K562 (cell line): ENCODE measurements at regions not wholly inside any gene's neighbourhood (a gene's known extent, or its start where the extent isn't known, plus 50 kb on each side); places are given as distances from the start of the nearest gene placed in this dataset.

Experiments
- ATAC-seq: fragments of 200-7000 bp; cut with Tn5 transposase; 3 replicates; pipeline ENCODE4 v1.9.1; 2020; ENCODE audit warnings: moderate library complexity
- BruUV-seq: library from RNA; stranded (reverse); fragments of 400-500 nt; replicated peaks from 2 replicates; lab custom pipeline; 2021; lab: Mats Ljungman, UMichigan
- CTCF ChIA-PET: fragments of 300-600 bp; formaldehyde crosslinking; extraction: SDS; loops from one replicate; lab custom pipeline; 2021; ENCODE audit warnings: low intra/inter-chr PET ratio; lab: Yijun Ruan, JAX
- POLR2A ChIA-PET: fragments of 300-600, 350-650 bp; sonication (Branson Sonifier 250); formaldehyde crosslinking; extraction: SDS; loops from one replicate; lab custom pipeline; 2021; ENCODE audit warnings: antibody characterized with exemption, inconsistent platforms; lab: Yijun Ruan, JAX
- DNase-seq, 4 experiments: peaks; one replicate each; pipeline versions ENCODE4 v3.0.0 to v3.0.0-alpha.2; 2011 to 2018; ENCODE audit warnings: low spot score in 3 of 4, mixed read lengths in 3 of 4; ENCODE audit errors: extremely low read depth in 1 of 4
- FAIRE-seq: peaks from 2 replicates; lab custom pipeline; 2011; peaks lifted over from hg19 to GRCh38; lab: Jason Lieb, UNC
- H2AFZ ChIP-seq: 2 replicates; pipeline ENCODE4 v1.6.0; 2011; ENCODE audit warnings: low read depth, low read length, control low read depth, inconsistent platforms
- H3K27ac ChIP-seq: fragments of 200-600 bp; 3 replicates; pipeline ENCODE4 v1.8.0; 2011; ENCODE audit warnings: low read depth, mild to moderate bottlenecking, control low read depth, inconsistent platforms, low read length, moderate library complexity, mixed read lengths; ENCODE audit errors: extremely low read depth
- H3K27me3 ChIP-seq, 2 experiments: fragments of 300-600 bp in 1 of 2; 2 replicates in 1 of 2; 3 replicates in 1 of 2; pipeline versions ENCODE4 v1.6.0 to v1.8.0; 2011; ENCODE audit warnings: inconsistent platforms in 2 of 2, low read length in 2 of 2, mild to moderate bottlenecking in 1 of 2, mixed read lengths in 1 of 2, moderate library complexity in 1 of 2; ENCODE audit not compliant: control insufficient read depth in 2 of 2, insufficient read depth in 2 of 2
- H3K36me3 ChIP-seq: fragments of 300-600 bp; 3 replicates; pipeline ENCODE4 v1.8.0; 2011; ENCODE audit warnings: mild to moderate bottlenecking, low read length, inconsistent platforms; ENCODE audit not compliant: control insufficient read depth, insufficient read depth
- H3K4me1 ChIP-seq, 2 experiments: fragments of 200-600 bp in 1 of 2; replicated peaks in 1 of 2; 2 replicates in 1 of 2; 3 replicates in 1 of 2; pipeline versions ENCODE4 v1.5.1 to v1.8.0; 2011; ENCODE audit warnings: inconsistent platforms in 2 of 2, low read length in 2 of 2, mild to moderate bottlenecking in 1 of 2, mixed read lengths in 1 of 2, moderate library complexity in 1 of 2; ENCODE audit not compliant: control insufficient read depth in 2 of 2, insufficient read depth in 2 of 2
- H3K4me2 ChIP-seq: 2 replicates; pipeline ENCODE4 v1.6.1; 2011; ENCODE audit warnings: low read length, control low read depth, inconsistent platforms, mixed read lengths; ENCODE audit not compliant: insufficient read depth
- H3K4me3 ChIP-seq: fragments of 200-600 bp; sonication (generic), shearing (Covaris generic); 2 replicates; pipeline ENCODE4 v1.5.1; 2016; ENCODE audit warnings: control low read depth, inconsistent platforms
- H3K79me2 ChIP-seq: fragments of 200-600 bp; 3 replicates; pipeline ENCODE4 v1.8.0; 2011; ENCODE audit warnings: low read length, inconsistent platforms; ENCODE audit not compliant: control insufficient read depth, insufficient read depth
- H3K9ac ChIP-seq, 2 experiments: 2 replicates each; pipeline versions ENCODE4 v1.6.0 to v1.6.1; 2011; ENCODE audit warnings: low read depth in 2 of 2, low read length in 2 of 2, control low read depth in 1 of 2, inconsistent platforms in 1 of 2, mild to moderate bottlenecking in 1 of 2, mixed read lengths in 1 of 2; ENCODE audit not compliant: insufficient read depth in 1 of 2
- H3K9me1 ChIP-seq: one replicate; pipeline ENCODE4 v1.6.0; 2011; ENCODE audit warnings: inconsistent platforms, mild to moderate bottlenecking, low read length, moderate library complexity; ENCODE audit not compliant: control insufficient read depth, insufficient read depth
- H3K9me3 ChIP-seq: replicated peaks from 2 replicates; pipeline ENCODE4 v1.5.1; 2011; ENCODE audit warnings: low read depth, low read length, inconsistent platforms; ENCODE audit not compliant: control insufficient read depth, insufficient read depth
- H4K20me1 ChIP-seq: replicated peaks from 2 replicates; pipeline ENCODE4 v1.6.1; 2011; ENCODE audit warnings: low read length, inconsistent platforms, mixed read lengths; ENCODE audit not compliant: control insufficient read depth, insufficient read depth
- CHD2 ChIP-seq: IDR thresholded peaks from 2 replicates; pipeline ENCODE4 v1.6.1; 2011; ENCODE audit warnings: low read depth, low read length
- DMBX1 ChIP-seq: fragments of 250-450 bp; sonication (Bioruptor Pico); IDR thresholded peaks from 2 replicates; pipeline ENCODE4 v1.8.0; 2022; ENCODE audit warnings: inconsistent platforms, mild to moderate bottlenecking, moderate library complexity, borderline replicate concordance
- KDM5B ChIP-seq: fragments of 200-600 bp; sonication (generic); IDR thresholded peaks from 2 replicates; pipeline ENCODE4 v1.6.1; 2012; ENCODE audit warnings: low read depth, mild to moderate bottlenecking, moderate library complexity, low read length, control low read depth, inconsistent platforms; ENCODE audit not compliant: insufficient replicate concordance
- ZNF551 ChIP-seq: fragments of 250-450 bp; sonication (Bioruptor Pico); IDR thresholded peaks from 2 replicates; pipeline ENCODE4 v1.5.0; 2021; ENCODE audit warnings: mild to moderate bottlenecking, moderate library complexity
- WGBS: fragments of 100-300 bp; shearing (Covaris generic); methylation state at CpG from one replicate; pipeline ENCODE4 v1.1.6; 2016; ENCODE audit warnings: low coverage, mixed read lengths; ENCODE audit not compliant: insufficient coverage; ENCODE audit errors: missing lambda C conversion rate; 5-methylcytosine and 5-hydroxymethylcytosine counted together
- in situ Hi-C: fragments of 300-500 bp; cut with MboI; formaldehyde crosslinking; loops from 4 replicates; pipeline ENCODE4 v1.15.0; 2018; ENCODE audit warnings: inconsistent platforms, mixed read lengths
- intact Hi-C: fragments of 100-400 bp; cut with micrococcal nuclease; formaldehyde crosslinking; loops from 2 replicates; pipeline ENCODE4 v1.14.2; 2022
- TF ChIP-seq, protein P1 (sequence below): fragments of 250-450 bp; sonication (Bioruptor Pico); IDR thresholded peaks from 2 replicates; pipeline ENCODE4 v1.8.0; 2021; ENCODE audit warnings: moderate library complexity, mild to moderate bottlenecking, inconsistent platforms
- TF ChIP-seq, protein P2 (sequence below): fragments of 200-800 bp; sonication (Bioruptor generic); IDR thresholded peaks from 2 replicates; pipeline ENCODE4 v1.6.1; 2016; ENCODE audit warnings: missing genetic modification characterization, missing compliant biosample characterization

DNA sequence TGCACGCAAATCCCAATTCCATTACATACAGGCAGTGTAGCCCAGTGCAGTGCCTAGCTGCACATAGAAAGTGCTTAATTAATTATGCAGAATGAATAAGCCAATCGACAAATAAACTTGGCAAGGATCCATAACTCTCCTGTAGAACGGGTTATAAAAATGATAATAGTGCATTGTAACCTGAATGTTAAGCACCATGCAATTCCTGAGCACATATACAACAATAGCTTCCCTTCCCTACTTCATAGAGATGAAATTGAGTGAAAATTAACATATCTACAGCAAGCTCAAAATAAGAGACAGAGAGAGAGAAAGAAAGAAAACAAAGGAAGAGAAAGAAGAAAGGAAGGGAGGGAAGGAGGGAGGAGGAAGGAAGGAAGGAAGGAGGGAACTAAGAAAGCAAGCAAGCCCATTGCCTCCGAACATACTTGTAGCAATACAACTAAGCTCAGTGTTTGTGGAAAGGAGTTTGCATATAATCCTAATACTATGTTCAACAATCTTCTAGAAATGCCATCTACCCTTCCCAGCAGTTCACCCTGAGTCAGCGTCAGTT lies 1074.0 kb upstream of the LCORL start:
- intact Hi-C loops (no loop called here), in situ Hi-C loops (no loop called here)
- ATAC-seq (no peak), DNase-seq (no peak), FAIRE-seq (no peak)
- Histone ChIP-seq H3K9me1 (no peaks in the 10 kb centered on the region), H3K79me2 (no peaks in the 10 kb centered on the region), H3K27me3 (no peaks in the 10 kb centered on the region), H3K9ac (no peak overlapping the region), H2AFZ (no peak overlapping the region), H3K4me2 (no peak overlapping the region), H3K27ac (no peak overlapping the region), H3K4me3 (no peak overlapping the region), H4K20me1 (no peaks in the 10 kb centered on the region), H3K36me3 (no peaks in the 10 kb centered on the region), H3K4me1 (no peaks in the 10 kb centered on the region), H3K9me3 (no peaks in the 10 kb centered on the region; the same call in 1 of the 2 replicates)
- CTCF ChIA-PET = no interaction called here
- TF ChIP-seq CHD2 (no peak), DMBX1 (no peak), ZNF551 (no peak)
- TF ChIP-seq, protein P1, sequence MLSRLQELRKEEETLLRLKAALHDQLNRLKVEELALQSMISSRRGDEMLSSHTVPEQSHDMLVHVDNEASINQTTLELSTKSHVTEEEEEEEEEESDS = no peak
- POLR2A ChIA-PET = no interaction called here
- BruUV-seq = no TSS peak
- 2% methylated on average over 5 of the region's 5 CpGs for WGBS

DNA sequence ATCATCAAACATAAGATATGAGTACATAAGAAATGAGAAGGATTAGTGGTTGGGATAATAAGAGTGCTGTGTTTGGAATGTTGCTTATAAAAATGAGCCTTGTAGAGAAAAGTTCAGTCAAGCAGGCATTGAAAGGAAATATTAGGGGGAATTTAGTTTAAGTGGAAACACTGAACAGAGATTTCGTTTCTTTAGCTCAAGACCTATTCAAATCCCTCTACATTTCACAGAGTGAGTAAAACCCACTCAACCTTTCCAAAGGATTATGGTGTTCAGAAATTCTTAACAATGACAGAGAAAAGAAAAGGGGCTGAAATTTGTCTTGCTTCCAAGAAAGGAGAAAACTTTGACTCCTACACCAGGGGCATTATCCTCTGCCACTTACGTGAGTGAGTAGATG lies 1072.4 kb upstream of the LCORL start:
- intact Hi-C loops (no loop called here), in situ Hi-C loops (no loop called here)
- Histone ChIP-seq H3K36me3 (no peaks in the 10 kb centered on the region), H3K79me2 (no peaks in the 10 kb centered on the region), H3K4me3 (no peak overlapping the region), H3K9me1 (no peaks in the 10 kb centered on the region), H3K4me2 (no peak overlapping the region), H3K27ac (no peak overlapping the region), H3K4me1 (no peaks in the 10 kb centered on the region), H3K9me3 (no peaks in the 10 kb centered on the region; the same call in 1 of the 2 replicates), H4K20me1 (no peaks in the 10 kb centered on the region), H3K27me3 (no peaks in the 10 kb centered on the region), H3K9ac (no peak overlapping the region), H2AFZ (no peak overlapping the region)
- POLR2A ChIA-PET = no interaction called here
- 0% methylated on average over 2 of the region's 2 CpGs for WGBS
- DNase-seq (no peak), ATAC-seq (no peak), FAIRE-seq (no peak)
- CTCF ChIA-PET = no interaction called here
- no TSS peak for BruUV-seq
- TF ChIP-seq, protein P2, sequence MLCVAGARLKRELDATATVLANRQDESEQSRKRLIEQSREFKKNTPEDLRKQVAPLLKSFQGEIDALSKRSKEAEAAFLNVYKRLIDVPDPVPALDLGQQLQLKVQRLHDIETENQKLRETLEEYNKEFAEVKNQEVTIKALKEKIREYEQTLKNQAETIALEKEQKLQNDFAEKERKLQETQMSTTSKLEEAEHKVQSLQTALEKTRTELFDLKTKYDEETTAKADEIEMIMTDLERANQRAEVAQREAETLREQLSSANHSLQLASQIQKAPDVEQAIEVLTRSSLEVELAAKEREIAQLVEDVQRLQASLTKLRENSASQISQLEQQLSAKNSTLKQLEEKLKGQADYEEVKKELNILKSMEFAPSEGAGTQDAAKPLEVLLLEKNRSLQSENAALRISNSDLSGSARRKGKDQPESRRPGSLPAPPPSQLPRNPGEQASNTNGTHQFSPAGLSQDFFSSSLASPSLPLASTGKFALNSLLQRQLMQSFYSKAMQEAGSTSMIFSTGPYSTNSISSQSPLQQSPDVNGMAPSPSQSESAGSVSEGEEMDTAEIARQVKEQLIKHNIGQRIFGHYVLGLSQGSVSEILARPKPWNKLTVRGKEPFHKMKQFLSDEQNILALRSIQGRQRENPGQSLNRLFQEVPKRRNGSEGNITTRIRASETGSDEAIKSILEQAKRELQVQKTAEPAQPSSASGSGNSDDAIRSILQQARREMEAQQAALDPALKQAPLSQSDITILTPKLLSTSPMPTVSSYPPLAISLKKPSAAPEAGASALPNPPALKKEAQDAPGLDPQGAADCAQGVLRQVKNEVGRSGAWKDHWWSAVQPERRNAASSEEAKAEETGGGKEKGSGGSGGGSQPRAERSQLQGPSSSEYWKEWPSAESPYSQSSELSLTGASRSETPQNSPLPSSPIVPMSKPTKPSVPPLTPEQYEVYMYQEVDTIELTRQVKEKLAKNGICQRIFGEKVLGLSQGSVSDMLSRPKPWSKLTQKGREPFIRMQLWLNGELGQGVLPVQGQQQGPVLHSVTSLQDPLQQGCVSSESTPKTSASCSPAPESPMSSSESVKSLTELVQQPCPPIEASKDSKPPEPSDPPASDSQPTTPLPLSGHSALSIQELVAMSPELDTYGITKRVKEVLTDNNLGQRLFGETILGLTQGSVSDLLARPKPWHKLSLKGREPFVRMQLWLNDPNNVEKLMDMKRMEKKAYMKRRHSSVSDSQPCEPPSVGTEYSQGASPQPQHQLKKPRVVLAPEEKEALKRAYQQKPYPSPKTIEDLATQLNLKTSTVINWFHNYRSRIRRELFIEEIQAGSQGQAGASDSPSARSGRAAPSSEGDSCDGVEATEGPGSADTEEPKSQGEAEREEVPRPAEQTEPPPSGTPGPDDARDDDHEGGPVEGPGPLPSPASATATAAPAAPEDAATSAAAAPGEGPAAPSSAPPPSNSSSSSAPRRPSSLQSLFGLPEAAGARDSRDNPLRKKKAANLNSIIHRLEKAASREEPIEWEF (CRISPR knock-in tag) = no peak
- no peak for TF ChIP-seq KDM5B
